Right renal pelvis (tissue), 4 donors: ENCODE measurements at regions not wholly inside any gene's neighbourhood (a gene's known extent, or its start where the extent isn't known, plus 50 kb on each side); places are given as distances from the start of the nearest gene placed in this dataset.

Experiments
- DNase-seq, 4 donors: peaks; one replicate each; pipeline ENCODE4 v3.0.0-alpha.2; 2013; ENCODE audit warnings: low read depth in 4 of 4, low spot score in 3 of 4, missing footprints in 1 of 4

- peak; percentile 73 to 79 (median 78) for DNase-seq
Observed at GRCh38 chr18:24726727-24727492, 266.5 kb downstream of the HRH4 start.

GRCh38 chr18:24727685-24728084 is 267.2 kb downstream of the HRH4 start:
- no peak for DNase-seq

- no peak for DNase-seq
Observed at GRCh38 chr18:24731158-24731557, 270.7 kb downstream of the HRH4 start.

- DNase-seq = no peak
Observed at GRCh38 chr18:24731981-24732380, 271.5 kb downstream of the HRH4 start.

GRCh38 chr18:24734058-24734457 is 273.6 kb downstream of the HRH4 start:
- DNase-seq = peak in 2 of 4 donors; percentile 27 to 30

- DNase-seq = no peak
Observed at GRCh38 chr18:24735624-24736231, 275.3 kb downstream of the HRH4 start.

GRCh38 chr18:24736662-24737330 is 276.4 kb downstream of the HRH4 start:
- DNase-seq = no peak

- DNase-seq = no peak
Observed at GRCh38 chr18:24740829-24741228, 280.4 kb downstream of the HRH4 start.

- DNase-seq = no peak
Observed at GRCh38 chr18:24741321-24741720, 280.9 kb downstream of the HRH4 start.

GRCh38 chr18:24741965-24742724 is 281.7 kb downstream of the HRH4 start:
- DNase-seq = no peak

- DNase-seq = no peak
Observed at GRCh38 chr18:24754583-24755253, 294.3 kb downstream of the HRH4 start.

GRCh38 chr18:24756385-24756784 is 295.9 kb downstream of the HRH4 start:
- no peak for DNase-seq

GRCh38 chr18:24757134-24757533 is 296.7 kb downstream of the HRH4 start:
- DNase-seq = no peak

GRCh38 chr18:24761765-24762164 is 301.3 kb downstream of the HRH4 start:
- DNase-seq = no peak

- DNase-seq = no peak
Observed at GRCh38 chr18:24762511-24762910, 302.1 kb downstream of the HRH4 start.

- no peak for DNase-seq
Observed at GRCh38 chr18:24763765-24764513, 303.5 kb downstream of the HRH4 start.

- DNase-seq = no peak
Observed at GRCh38 chr18:24764766-24765165, 304.3 kb downstream of the HRH4 start.

- DNase-seq = no peak
Observed at GRCh38 chr18:24766376-24766775, 305.9 kb downstream of the HRH4 start.

- no peak for DNase-seq
Observed at GRCh38 chr18:24770311-24771024, 310.0 kb downstream of the HRH4 start.
